H4 (cell line): ENCODE measurements at regions not wholly inside any gene's neighbourhood (a gene's known extent, or its start where the extent isn't known, plus 50 kb on each side); places are given as distances from the start of the nearest gene placed in this dataset.

Experiments
- DNase-seq: peaks from one replicate; pipeline ENCODE4 v3.0.0-alpha.2; 2015; ENCODE audit warnings: low spot score

GRCh38 chr4:41427931-41428600 is 109.9 kb upstream of the LIMCH1 start:
- DNase-seq = no peak

- no peak for DNase-seq
Observed at GRCh38 chr4:41428601-41429279, 109.2 kb upstream of the LIMCH1 start.

GRCh38 chr4:41429280-41429669 is 108.7 kb upstream of the LIMCH1 start:
- no peak for DNase-seq

GRCh38 chr4:41430792-41431191 is 107.2 kb upstream of the LIMCH1 start:
- no peak for DNase-seq

GRCh38 chr4:41431276-41431675 is 106.7 kb upstream of the LIMCH1 start:
- no peak for DNase-seq

GRCh38 chr4:41432219-41432618 is 105.7 kb upstream of the LIMCH1 start:
- DNase-seq = no peak

- DNase-seq = peak; percentile 88
Observed at GRCh38 chr4:41432881-41433280, 105.1 kb upstream of the LIMCH1 start.

- no peak for DNase-seq
Observed at GRCh38 chr4:41433361-41433760, 104.6 kb upstream of the LIMCH1 start.

- no peak for DNase-seq
Observed at GRCh38 chr4:41435510-41435909, 102.4 kb upstream of the LIMCH1 start.

GRCh38 chr4:41436419-41436818 is 101.5 kb upstream of the LIMCH1 start:
- no peak for DNase-seq

- DNase-seq = no peak
Observed at GRCh38 chr4:41437111-41437536, 100.8 kb upstream of the LIMCH1 start.

- no peak for DNase-seq
Observed at GRCh38 chr4:41438931-41439297, 99.0 kb upstream of the LIMCH1 start.

- peak; percentile 74 for DNase-seq
Observed at GRCh38 chr4:41442810-41443209, 95.1 kb upstream of the LIMCH1 start.

- no peak for DNase-seq
Observed at GRCh38 chr4:41443340-41444079, 94.4 kb upstream of the LIMCH1 start.

GRCh38 chr4:41446391-41446790 is 91.6 kb upstream of the LIMCH1 start:
- no peak for DNase-seq

GRCh38 chr4:41446981-41447725 is 90.8 kb upstream of the LIMCH1 start:
- DNase-seq = no peak

GRCh38 chr4:41448934-41449333 is 89.0 kb upstream of the LIMCH1 start:
- no peak for DNase-seq

GRCh38 chr4:41451961-41452360 is 86.0 kb upstream of the LIMCH1 start:
- DNase-seq = no peak

GRCh38 chr4:41452484-41453225 is 85.3 kb upstream of the LIMCH1 start:
- no peak for DNase-seq

GRCh38 chr4:41454423-41454822 is 83.5 kb upstream of the LIMCH1 start:
- no peak for DNase-seq

GRCh38 chr4:41455206-41455605 is 82.8 kb upstream of the LIMCH1 start:
- DNase-seq = no peak
